ENCODE measurements at regions not wholly inside any gene's neighbourhood (a gene's known extent, or its start where the extent isn't known, plus 50 kb on each side); places are given as distances from the start of the nearest gene placed in this dataset.
A peak's percentile ranks its signal among the peaks of the same experiment; 100 is the strongest.

GRCh38 chr14:61953602-61954001, 191.4 kb downstream of the SNAPC1 start:
- DNase-seq, result no peak

GRCh38 chr14:61954306-61954705, 192.1 kb downstream of the SNAPC1 start:
- DNase-seq, result peak; percentile 78 to 96

GRCh38 chr14:61956517-61956916, 194.3 kb downstream of the SNAPC1 start:
- no peak for DNase-seq

- DNase-seq, result no peak
Observed at GRCh38 chr14:61959348-61959747, 197.1 kb downstream of the SNAPC1 start.

GRCh38 chr14:61961369-61961768, 199.1 kb downstream of the SNAPC1 start:
- DNase-seq, result no peak

GRCh38 chr14:61963926-61964325, 201.7 kb downstream of the SNAPC1 start:
- no peak for DNase-seq

- no peak for DNase-seq
Observed at GRCh38 chr14:61965030-61965745, 203.0 kb downstream of the SNAPC1 start.

GRCh38 chr14:61968207-61968606, 206.0 kb downstream of the SNAPC1 start:
- DNase-seq, result no peak

GRCh38 chr14:61972711-61973110, 210.5 kb downstream of the SNAPC1 start:
- no peak for DNase-seq

- no peak for DNase-seq
Observed at GRCh38 chr14:61973981-61974380, 211.8 kb downstream of the SNAPC1 start.

GRCh38 chr14:61977217-61977616, 215.0 kb downstream of the SNAPC1 start:
- peak in 1 of 2 experiments; percentile 50 for DNase-seq

GRCh38 chr14:61988240-61988639, 226.0 kb downstream of the SNAPC1 start:
- no peak for DNase-seq

GRCh38 chr14:61992139-61992538, 229.9 kb downstream of the SNAPC1 start:
- no peak for DNase-seq

GRCh38 chr14:61992926-61993325, 230.7 kb downstream of the SNAPC1 start:
- DNase-seq, result no peak

- DNase-seq, result no peak
Observed at GRCh38 chr14:61994589-61994988, 232.4 kb downstream of the SNAPC1 start.

- no peak for DNase-seq
Observed at GRCh38 chr14:61996753-61997152, 234.5 kb downstream of the SNAPC1 start.

- DNase-seq, result no peak
Observed at GRCh38 chr14:61997161-61997560, 234.9 kb downstream of the SNAPC1 start.

GRCh38 chr14:62001963-62002362, 239.7 kb downstream of the SNAPC1 start:
- DNase-seq, result no peak

- DNase-seq, result no peak
Observed at GRCh38 chr14:62002642-62003041, 240.4 kb downstream of the SNAPC1 start.

- DNase-seq, result no peak
Observed at GRCh38 chr14:62003701-62004100, 241.5 kb downstream of the SNAPC1 start.

- no peak for DNase-seq
Observed at GRCh38 chr14:62006116-62006731, 244.0 kb downstream of the SNAPC1 start.

GRCh38 chr14:62015243-62015642, 253.0 kb downstream of the SNAPC1 start:
- DNase-seq, result no peak

- DNase-seq, result no peak
Observed at GRCh38 chr14:62015945-62016344, 253.7 kb downstream of the SNAPC1 start.

GRCh38 chr14:62017651-62018230, 255.5 kb downstream of the SNAPC1 start:
- no peak for DNase-seq
